ENCODE measurements at regions not wholly inside any gene's neighbourhood (a gene's known extent, or its start where the extent isn't known, plus 50 kb on each side); places are given as distances from the start of the nearest gene placed in this dataset.

DNA sequence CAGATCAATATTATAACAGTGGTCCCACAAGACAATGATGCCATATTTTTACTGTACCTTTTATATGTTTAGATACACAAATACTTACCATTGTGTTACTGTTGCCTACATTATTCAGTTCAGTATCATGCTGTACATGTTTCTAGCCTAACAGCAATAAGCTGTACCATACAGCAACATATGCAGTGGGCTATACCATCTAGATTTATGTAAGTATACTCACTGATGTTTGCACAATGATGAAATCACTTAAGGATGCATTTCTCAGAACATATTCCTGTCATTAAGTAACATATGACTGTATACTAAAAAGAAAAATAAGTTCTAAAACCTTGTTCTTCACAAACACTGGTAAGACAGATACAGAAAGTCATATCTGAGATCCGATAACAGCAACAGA lies 468.6 kb upstream of the SEMA3A start:
- DNase-seq: no peak
- intact Hi-C loops (cut with DNase I): no loop called here
- no peak for ATAC-seq (ENCODE audit: poor library complexity)

DNA sequence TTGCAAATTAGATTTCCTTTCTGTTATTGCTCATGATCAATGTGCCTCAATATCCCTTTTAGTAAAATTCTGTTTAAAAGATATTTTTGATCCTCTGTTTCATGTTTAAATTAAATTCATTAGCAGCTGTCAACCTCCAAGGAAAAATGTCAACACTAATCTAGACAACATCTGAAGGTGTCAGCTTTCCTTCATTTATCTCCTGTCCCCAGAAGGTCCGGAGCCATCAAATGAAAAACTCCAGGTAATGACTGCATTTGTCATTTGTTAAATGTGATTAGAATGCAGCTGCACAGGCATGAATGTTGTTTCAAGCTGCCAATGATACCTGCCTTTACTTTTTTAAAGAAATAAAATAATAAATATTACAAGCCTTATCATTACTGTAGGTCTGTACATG lies 463.7 kb upstream of the SEMA3A start:
- ATAC-seq (ENCODE audit: poor library complexity) (no peak), DNase-seq (no peak)
- intact Hi-C loops (cut with DNase I): no loop called here

DNA sequence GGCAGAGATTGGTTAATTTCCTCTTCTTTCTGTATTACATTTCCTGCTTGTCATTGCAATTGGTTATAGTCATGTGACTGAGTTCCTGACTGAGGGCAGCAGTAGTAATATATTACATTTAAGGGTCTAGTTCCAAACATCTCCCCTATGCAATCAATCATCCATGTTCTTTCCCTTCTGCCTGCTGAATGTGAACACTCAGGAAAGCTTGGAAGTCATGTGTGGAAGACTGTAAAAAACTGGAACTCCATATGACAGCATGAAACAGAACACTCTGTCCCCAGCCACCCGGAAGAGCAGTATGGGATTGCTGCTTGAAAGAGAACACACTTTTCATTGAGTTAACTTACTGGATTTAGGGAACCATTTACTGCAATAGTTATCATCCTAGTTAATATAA lies 459.7 kb upstream of the SEMA3A start:
- intact Hi-C loops (cut with DNase I): no loop called here
- no peak for DNase-seq
- no peak for ATAC-seq (ENCODE audit: poor library complexity)

DNA sequence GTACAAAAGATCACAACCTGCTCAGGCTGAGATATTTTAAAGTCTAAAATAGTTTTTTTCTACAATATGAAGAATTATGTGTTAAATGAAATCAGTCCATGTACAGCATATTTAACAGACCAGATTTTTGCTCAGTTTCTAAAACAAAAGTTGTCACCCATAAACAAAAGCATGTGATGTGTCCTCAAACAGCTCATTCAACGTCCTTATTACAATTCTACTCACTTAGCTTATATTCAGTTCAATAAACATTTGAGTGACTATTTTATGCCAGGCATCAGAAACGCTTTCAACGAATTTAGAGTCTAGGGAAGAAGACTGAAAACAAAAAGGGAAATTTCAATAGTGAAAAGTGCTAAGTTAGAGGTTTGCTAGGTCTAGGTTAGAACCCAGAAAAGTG lies 457.3 kb upstream of the SEMA3A start:
- intact Hi-C loops (cut with DNase I): no loop called here
- ATAC-seq (ENCODE audit: poor library complexity) (no peak), DNase-seq (no peak)

DNA sequence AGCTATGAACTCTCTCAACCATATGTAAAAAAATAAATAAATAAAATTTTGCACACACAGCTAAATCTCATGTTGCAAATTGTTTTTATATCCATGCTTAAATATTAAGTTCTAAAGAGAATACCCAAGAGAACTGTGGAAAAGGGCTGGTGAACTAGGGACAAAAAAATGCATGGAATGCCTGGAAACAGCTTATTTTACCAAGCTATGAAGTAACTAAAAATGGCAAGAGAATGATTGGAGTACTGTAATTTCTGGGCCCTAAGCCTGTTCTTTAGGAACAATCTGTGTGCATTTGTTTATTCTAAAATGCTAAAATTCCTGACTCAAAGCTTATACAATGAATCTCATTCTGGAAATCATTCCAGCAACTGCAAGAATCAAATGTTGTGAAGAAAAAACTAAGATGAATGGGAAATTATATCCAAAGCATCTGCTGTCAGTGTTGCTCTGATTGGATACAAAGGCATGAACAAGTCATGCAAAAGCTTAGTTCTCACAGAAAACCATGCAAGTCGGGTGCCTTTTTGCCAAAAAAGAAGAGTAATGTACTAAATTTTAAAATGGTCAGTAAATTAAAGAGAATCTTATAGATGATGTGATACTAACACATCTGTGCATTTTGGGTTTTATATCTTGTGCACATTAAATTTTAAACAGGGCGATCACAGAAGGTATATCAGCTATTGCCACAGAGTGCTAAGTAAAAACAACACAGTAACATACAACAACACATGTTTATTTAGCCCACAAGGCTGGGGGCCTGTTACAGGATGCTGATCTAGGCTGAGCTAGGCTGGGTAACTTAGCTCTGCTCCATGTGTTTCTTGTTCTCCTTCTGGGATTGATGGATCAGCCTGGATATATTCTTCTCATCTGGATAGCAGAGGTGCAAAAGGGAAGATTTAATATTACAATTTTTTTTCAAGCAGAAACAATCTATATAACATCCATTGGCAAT lies 453.5 kb upstream of the SEMA3A start:
- DNase-seq (no peak), ATAC-seq (ENCODE audit: poor library complexity) (no peak)
- intact Hi-C loops (cut with DNase I): no loop called here

DNA sequence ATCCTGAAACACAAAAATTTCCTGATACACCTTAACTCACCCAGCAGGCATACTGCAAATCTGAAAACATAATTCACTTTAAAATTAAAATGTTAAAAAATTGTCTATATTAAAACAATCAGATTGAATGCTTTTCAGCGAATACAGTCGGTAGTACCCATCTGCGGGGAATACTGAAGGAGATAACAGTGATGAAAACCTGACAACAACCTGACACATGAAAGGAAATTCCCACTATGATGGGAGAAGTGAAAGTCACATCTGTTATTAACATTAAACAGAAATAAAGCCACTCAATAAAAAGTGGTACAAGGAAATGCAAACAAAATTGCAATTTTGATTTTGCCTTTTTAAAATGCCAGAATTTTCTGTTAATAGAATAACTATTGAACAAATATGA lies 448.0 kb upstream of the SEMA3A start:
- DNase-seq: no peak
- ATAC-seq (ENCODE audit: poor library complexity): no peak
- intact Hi-C loops (cut with DNase I): no loop called here

DNA sequence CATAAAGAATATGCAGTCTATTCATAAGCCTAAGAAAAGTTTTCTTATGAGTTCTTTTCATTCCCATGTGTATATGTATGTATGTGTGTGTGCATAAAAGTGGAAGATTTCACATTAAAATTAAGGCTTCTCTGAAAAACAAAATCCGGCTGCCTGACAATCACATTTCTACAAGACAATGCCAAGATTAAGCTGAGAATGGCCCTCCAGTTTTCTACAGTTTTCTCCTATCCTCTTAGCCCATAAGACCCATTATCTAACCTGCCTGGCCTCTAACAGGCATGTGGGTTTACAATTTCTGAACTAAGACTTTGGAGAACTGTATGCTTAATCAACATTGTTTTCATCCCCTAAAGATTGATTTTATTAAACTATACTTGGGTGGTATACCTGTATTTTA lies 446.0 kb upstream of the SEMA3A start:
- intact Hi-C loops (cut with DNase I): no loop called here
- DNase-seq (no peak), ATAC-seq (ENCODE audit: poor library complexity) (no peak)

DNA sequence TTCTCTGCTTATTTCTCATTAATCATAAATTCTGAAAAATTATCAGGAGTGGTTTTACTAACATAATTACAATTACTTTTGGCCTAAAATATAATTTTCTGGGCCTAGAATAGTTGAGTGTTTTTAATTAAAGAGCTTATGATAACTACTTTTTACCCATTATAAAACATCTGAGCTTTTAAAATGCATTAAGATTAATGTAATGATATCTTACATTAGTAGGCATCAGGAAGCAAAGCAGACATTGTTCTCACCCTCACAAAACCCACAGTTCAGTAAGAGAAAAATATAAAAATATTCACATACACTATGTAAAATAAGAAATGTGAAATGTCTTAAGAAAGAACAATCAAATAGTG lies 443.7 kb upstream of the SEMA3A start:
- no peak for DNase-seq

DNA sequence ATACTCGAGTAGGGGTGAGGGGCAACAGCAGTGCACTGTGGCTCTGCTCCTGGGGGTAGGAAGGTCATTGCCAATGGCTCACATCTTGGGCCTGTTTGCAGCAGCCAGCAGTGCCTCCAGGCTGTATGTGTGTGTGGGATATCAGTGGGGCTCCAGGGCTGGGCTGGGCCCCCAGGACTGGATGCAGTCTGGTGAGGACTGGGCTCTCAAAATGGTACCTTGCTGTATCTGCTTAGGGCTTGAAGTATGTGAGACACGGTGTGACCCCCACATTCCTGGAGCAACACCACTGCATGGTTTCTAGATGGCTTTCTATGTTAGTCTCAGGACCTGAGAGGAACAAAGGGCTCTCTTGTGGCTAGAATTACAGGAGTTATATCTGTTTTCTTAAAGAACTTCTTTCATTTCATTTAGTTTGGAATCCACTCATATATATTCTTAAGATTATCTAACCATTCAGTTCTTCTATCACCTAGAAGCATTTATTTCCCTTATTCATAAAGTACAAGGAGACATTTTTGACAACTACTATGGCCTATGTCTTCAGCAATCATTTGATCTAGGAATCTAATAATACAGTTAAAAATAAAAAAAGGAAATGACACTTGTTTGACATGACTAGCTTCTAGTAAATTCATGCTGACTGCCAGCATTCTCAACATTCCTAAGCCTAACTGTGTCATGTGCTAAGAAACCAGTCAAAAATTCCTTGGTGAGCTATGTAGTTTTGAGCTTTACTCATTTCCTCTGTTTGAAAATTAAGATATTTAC lies 443.2 kb upstream of the SEMA3A start:
- ATAC-seq (ENCODE audit: poor library complexity): no peak
- intact Hi-C loops (cut with DNase I): no loop called here
- no peak for DNase-seq

More for the DNA sequence above, 443.7 kb upstream of the SEMA3A start:
- intact Hi-C loops (cut with DNase I): no loop called here
- no peak for ATAC-seq (ENCODE audit: poor library complexity)

DNA sequence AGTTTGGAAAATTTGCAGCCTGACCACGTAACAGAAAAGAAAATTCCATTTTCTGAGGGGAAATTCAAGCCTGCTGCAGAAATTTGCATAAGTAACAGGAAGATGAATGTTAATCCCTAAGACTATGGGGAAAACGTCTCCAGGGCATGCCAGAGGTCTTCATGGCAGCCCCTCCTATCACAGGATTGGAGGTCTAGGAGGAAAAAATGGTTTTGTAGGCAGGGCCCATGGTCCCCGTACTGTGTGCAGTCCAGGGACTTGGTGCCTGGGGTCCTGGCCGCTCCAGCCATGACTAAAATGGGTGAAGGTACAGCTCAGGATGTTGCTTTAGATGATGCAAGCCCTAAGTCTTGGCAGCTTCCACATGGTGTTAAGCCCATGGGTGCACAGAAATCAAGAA lies 437.3 kb upstream of the SEMA3A start:
- DNase-seq (no peak), ATAC-seq (ENCODE audit: poor library complexity) (no peak)
- intact Hi-C loops (cut with DNase I): no loop called here

DNA sequence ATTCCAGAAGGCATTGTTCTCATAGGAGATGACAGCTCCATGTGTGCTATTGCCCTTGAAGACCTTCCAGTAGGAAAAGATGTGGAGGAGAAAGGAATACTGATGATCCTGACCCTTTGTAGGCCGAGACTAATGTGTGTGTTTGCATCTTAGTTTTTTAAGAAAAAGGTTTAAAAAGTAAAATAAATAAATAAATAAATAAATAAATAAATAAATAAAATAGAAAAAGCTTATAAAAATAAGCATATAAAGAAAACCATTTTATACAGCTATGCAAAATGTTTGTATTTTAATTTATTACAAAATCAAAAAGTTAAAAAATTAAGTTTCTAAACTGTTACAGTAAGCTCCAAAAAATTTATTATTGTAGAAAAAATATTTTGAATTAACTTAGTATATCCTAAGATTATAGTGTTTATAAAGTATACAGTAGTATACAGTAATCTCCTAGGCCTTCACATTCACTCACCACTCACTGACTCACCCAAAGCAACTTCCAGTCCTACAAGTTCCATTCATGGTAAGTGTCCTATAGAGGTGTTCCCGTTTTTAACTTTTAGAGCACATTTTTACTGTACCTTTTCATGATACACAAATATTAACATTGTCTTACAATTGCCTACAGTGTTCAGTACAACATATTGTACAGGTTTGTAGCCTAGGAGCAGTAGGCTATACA lies 435.2 kb upstream of the SEMA3A start:
- intact Hi-C loops (cut with DNase I): no loop called here
- no peak for DNase-seq
- no peak for ATAC-seq (ENCODE audit: poor library complexity)

DNA sequence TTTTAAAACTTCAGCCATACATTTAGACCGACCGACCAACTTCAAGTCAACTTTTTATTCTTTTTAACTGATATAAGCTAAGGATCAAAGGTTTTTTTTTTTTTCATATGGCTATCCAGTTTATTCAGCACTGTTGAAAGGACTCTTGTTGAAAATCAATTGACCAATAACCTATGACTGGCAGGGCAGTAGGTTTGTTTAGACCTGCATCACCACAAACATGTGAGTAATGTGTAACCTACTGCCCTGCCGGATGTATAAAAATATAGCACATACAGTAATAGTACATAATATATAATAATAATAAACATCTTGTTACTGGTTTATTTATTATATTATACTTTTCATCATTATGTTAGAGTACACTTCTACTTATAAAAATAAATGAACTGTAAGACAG lies 434.6 kb upstream of the SEMA3A start:
- no peak for DNase-seq
- no peak for ATAC-seq (ENCODE audit: poor library complexity)
- intact Hi-C loops (cut with DNase I): no loop called here

DNA sequence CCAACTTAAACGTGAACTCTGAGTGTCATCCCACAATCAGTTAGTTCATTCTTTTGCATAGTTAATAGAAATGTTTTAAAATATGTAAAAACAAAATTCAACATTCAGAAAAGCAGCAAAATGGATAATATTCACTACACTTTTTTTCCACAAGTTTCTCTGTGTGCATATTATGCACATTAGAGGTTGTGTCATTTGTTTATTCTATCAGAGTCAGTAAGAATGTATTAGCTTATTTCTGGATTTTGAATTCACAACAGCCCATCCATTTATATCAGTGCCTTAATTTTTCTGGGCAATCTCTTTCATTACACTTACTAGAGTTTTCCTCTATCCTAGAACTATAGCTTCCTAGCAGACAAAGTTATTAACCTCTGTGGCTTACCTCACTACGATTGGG lies 432.7 kb upstream of the SEMA3A start:
- DNase-seq (no peak), ATAC-seq (ENCODE audit: poor library complexity) (no peak)
- intact Hi-C loops (cut with DNase I): no loop called here

DNA sequence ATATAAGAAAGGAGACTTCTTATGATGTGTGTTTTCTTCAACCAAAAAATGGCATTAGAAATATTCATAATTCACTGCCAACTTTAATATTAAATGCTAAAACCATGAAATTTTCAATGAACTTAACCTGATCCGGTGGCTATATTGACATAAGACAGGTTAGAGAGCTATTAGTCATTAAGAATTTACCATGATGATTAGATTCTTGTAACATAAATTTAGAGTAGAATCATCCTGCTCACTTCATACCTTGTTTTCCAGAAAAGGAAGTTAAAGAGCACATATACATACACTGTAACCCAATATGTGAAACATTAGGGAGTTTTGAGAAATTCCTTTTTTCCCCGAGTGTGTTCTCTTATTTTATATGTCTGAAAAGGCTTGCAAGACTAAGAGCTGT lies 430.3 kb upstream of the SEMA3A start:
- no peak for ATAC-seq (ENCODE audit: poor library complexity)
- intact Hi-C loops (cut with DNase I): no loop called here

DNA sequence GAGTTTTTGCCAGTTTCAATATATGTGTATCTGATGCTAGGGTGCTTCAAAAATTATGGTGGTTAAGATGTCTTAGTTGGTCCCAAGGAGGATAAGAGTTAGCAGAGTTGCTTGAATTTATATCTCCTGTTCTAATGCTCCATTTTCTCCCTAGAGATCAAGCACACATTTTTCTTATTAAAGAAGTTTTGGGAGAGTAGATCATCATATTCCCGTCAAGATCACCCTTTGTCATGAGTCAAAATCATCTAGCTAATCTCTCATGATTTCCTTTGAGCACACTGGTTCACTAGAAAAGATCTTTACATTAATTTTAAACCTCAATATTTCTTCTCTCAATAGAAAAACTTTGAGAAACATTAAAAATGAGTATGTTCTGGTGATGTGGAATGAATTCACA lies 429.9 kb upstream of the SEMA3A start:
- no peak for DNase-seq
- intact Hi-C loops (cut with DNase I): no loop called here
- no peak for ATAC-seq (ENCODE audit: poor library complexity)

More for the DNA sequence above, 430.3 kb upstream of the SEMA3A start:
- no peak for DNase-seq

DNA sequence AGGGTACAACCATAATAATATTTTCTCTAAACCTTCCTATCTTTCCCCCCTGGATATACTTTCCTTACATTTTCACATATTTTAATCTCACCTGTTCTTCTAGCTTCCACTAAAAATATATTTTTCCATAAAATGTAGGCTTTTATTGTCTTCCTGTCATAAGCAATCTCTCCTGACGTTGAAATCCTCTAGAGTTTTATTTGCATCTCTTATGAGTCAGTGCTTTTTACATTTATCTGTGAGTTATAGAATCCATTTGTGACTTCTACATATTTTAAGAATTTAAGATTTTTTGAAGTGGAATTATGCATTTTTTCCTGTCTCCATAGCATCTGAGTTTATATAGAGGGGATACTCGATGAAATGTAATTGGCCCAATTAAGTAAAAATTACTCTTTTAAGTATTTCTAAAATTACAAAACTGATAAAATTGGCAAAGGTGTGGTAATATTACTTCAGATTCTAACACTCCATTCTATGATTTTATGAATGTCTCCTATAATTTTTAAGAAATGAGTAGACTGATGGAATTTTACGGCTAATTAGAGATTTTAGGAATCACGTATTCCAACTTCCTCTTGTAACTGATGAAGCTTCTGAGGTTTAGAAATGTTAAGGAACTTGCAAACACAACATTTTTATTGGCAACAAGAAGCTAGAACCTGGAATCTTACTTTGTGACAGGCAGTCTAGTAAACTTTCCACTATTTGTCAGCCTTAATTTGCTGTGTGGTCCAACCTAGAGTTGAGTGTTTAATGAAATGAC lies 422.9 kb upstream of the SEMA3A start:
- no peak for ATAC-seq (ENCODE audit: poor library complexity)

DNA sequence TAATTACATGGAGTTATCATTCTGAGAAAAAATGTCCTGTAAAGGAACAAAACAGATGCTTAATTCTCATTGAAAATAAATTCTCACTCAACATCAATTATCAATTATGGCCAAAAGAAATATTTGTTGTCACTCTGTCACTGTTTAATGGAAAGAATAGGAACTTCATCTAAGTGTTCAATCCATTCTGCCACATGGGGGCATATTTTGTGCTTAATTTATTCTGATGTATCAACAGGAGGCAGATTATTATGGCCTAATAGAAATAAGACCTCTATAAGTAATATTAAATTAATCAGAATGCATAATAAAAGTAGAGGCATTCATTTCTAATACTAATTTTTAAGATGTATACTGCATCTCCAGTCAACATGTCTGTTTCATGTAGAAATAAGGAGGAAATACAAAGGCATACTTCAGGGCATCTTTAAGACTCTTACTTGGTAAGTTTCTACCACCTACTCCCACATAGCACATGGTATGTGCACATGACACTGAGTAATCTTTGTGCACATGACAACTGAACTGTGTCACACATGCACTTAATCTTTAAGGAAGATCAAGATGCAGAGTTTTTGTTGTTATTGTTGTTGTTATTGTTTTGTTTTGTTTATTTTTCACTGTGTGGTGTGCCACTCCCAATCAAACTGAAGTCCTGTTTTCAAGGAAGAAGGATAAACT lies 420.4 kb upstream of the SEMA3A start:
- no peak for ATAC-seq (ENCODE audit: poor library complexity)
- intact Hi-C loops (cut with DNase I): no loop called here
- no peak for DNase-seq

More for the DNA sequence above, 422.9 kb upstream of the SEMA3A start:
- intact Hi-C loops (cut with DNase I): no loop called here
- DNase-seq: no peak

DNA sequence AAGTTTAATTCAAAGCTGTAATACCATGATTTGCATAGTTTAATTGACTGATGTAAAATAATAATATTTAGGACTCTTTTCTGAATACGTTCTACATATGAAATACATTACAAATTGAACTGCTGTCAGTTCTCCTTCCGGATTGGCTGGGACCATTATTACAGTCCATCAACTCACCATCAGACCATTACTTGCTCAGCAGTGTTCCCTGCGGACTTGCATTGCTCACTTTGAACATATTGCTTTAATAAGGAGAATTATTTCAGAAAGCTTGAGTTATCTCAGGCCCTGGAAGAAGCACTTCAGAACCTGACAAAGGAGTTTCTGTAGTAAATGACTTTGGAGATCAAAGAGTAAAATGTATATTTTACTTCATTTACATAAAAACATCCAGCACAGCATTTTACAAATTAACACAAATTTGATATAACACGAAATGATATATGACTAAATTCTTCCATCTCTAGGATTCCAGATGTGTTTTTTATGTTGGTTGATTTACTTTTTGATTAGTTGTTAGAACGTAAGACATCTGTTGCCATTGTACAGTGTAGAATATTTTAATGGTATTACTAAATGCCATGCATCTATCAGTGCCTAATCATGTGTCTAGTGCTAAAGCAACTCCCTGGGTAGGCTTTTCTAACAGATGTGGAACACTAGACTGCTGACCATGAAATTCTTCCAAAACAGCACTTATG lies 418.5 kb upstream of the SEMA3A start:
- ATAC-seq (ENCODE audit: poor library complexity) (no peak), DNase-seq (no peak)
- intact Hi-C loops (cut with DNase I): no loop called here
